Kidney (tissue), 13 donors: ENCODE measurements at regions not wholly inside any gene's neighbourhood (a gene's known extent, or its start where the extent isn't known, plus 50 kb on each side); places are given as distances from the start of the nearest gene placed in this dataset.

Experiments
- DNase-seq, 5 donors: peaks; one replicate each; pipeline ENCODE4 v3.0.0-alpha.2; 2013 to 2020
- FAIRE-seq: peaks from 2 replicates; lab custom pipeline; 2012; peaks lifted over from hg19 to GRCh38; lab: Jason Lieb, UNC
- H3K27ac ChIP-seq, 2 donors: one replicate each; pipeline ENCODE4 v1.7.0; 2013; ENCODE audit warnings: low read depth in 2 of 2, low read length in 2 of 2, inconsistent platforms in 1 of 2
- H3K27me3 ChIP-seq: one replicate; pipeline ENCODE4 v1.7.1; 2013; ENCODE audit warnings: low read length, inconsistent platforms; ENCODE audit not compliant: control insufficient read depth, insufficient read depth
- H3K36me3 ChIP-seq, 3 donors: one replicate each; pipeline versions ENCODE4 v1.7.0 to v1.7.1; 2013; ENCODE audit warnings: low read length in 3 of 3, control low read depth in 1 of 3, inconsistent platforms in 1 of 3; ENCODE audit not compliant: insufficient read depth in 3 of 3, control insufficient read depth in 2 of 3
- H3K4me1 ChIP-seq, 3 donors: one replicate each; pipeline versions ENCODE4 v1.7.0 to v1.7.1; 2013; ENCODE audit warnings: low read length in 3 of 3, inconsistent platforms in 1 of 3, low read depth in 1 of 3; ENCODE audit not compliant: control insufficient read depth in 2 of 3, insufficient read depth in 2 of 3
- H3K4me3 ChIP-seq, 3 donors: one replicate each; pipeline versions ENCODE4 v1.7.0 to v1.8.1; 2013; ENCODE audit warnings: low read length in 3 of 3, control low read depth in 1 of 3, inconsistent platforms in 1 of 3
- H3K9ac ChIP-seq, 3 donors: one replicate each; pipeline versions ENCODE4 v1.7.0 to v1.7.1; 2013; ENCODE audit warnings: low read length in 3 of 3, control low read depth in 1 of 3, inconsistent platforms in 1 of 3
- H3K9me3 ChIP-seq, 3 donors: one replicate each; pipeline versions ENCODE4 v1.7.0 to v1.7.1; 2013; ENCODE audit warnings: low read length in 3 of 3, control low read depth in 1 of 3, inconsistent platforms in 1 of 3; ENCODE audit not compliant: control insufficient read depth in 2 of 3, insufficient read depth in 1 of 3
- intact Hi-C: fragments of 100-400 bp; cut with DNase I; formaldehyde crosslinking; loops from one replicate; pipeline ENCODE4 v1.11.1; 2022
- TF ChIP-seq, protein P1 (sequence below): IDR thresholded peaks from 3 replicates; pipeline ENCODE4 v1.5.1; 2012; ENCODE audit warnings: mild to moderate bottlenecking, moderate library complexity, borderline replicate concordance; ENCODE audit not compliant: insufficient read depth; ENCODE audit errors: extremely low read depth
- donor health status: control.
- donor health status: control.
- donor health status: control.
- donor health status: control.
- donor health status: control.
- donor health status: DM: yes; HTN: yes; CAD: no.
- donor health status: Normal renal cell carcinoma (clear cell type).

DNA sequence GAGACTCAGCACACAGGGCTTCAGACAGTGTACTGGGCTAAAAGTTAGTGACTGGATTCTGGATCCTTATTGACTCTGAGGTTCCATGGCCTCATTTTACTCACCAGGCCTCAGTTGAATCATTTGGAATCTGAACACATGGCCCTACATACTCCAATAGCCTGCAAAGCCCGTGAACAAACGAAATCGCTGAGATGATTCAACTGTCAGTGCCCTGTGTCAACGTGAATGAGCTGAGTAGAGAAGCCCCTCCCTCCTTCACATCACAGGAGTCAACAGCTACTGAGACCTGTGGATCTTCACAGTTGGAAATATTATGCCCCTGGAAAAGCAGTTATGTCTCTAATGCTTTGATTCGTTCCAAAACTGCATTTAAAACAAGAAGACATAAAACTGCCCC lies 429.3 kb downstream of the GADD45G start:
- no peak for DNase-seq
- intact Hi-C loops = no loop called here
- TF ChIP-seq, protein P1, sequence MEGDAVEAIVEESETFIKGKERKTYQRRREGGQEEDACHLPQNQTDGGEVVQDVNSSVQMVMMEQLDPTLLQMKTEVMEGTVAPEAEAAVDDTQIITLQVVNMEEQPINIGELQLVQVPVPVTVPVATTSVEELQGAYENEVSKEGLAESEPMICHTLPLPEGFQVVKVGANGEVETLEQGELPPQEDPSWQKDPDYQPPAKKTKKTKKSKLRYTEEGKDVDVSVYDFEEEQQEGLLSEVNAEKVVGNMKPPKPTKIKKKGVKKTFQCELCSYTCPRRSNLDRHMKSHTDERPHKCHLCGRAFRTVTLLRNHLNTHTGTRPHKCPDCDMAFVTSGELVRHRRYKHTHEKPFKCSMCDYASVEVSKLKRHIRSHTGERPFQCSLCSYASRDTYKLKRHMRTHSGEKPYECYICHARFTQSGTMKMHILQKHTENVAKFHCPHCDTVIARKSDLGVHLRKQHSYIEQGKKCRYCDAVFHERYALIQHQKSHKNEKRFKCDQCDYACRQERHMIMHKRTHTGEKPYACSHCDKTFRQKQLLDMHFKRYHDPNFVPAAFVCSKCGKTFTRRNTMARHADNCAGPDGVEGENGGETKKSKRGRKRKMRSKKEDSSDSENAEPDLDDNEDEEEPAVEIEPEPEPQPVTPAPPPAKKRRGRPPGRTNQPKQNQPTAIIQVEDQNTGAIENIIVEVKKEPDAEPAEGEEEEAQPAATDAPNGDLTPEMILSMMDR = no peak
- no peak overlapping the region for H3K9ac ChIP-seq
- H3K4me3 ChIP-seq = no peak overlapping the region
- no peaks in the 10 kb centered on the region for H3K4me1 ChIP-seq
- no peaks in the 10 kb centered on the region for H3K27me3 ChIP-seq
- H3K27ac ChIP-seq = no peak overlapping the region
- FAIRE-seq = no peak
- no peaks in the 10 kb centered on the region for H3K9me3 ChIP-seq
- no peaks in the 10 kb centered on the region for H3K36me3 ChIP-seq

DNA sequence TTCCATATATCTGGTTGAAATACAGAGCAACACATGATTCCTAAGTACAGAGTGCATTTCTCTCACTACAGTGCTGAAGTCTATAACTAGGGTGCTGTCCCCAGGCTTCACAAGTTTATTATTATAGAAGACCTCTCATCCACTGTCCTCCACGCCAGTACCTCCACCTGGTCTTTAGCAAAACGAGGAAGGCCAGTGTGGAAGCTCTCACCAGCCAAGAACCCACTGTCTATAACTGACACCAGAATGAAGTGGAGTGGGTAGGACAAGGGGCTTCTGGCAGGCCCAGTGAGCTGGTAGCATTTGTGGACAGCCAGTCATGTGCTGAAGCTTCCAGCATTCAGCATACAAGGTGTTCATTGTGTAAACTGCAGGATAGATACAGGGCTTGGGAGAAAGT lies 430.7 kb downstream of the GADD45G start:
- H3K9me3 ChIP-seq = no peaks in the 10 kb centered on the region
- H3K36me3 ChIP-seq = no peaks in the 10 kb centered on the region
- intact Hi-C loops = no loop called here
- no peak for FAIRE-seq
- no peak overlapping the region for H3K4me3 ChIP-seq
- DNase-seq = no peak
- no peaks in the 10 kb centered on the region for H3K4me1 ChIP-seq
- no peak overlapping the region for H3K27ac ChIP-seq
- no peak overlapping the region for H3K9ac ChIP-seq
- TF ChIP-seq, protein P1 = no peak
- no peaks in the 10 kb centered on the region for H3K27me3 ChIP-seq

DNA sequence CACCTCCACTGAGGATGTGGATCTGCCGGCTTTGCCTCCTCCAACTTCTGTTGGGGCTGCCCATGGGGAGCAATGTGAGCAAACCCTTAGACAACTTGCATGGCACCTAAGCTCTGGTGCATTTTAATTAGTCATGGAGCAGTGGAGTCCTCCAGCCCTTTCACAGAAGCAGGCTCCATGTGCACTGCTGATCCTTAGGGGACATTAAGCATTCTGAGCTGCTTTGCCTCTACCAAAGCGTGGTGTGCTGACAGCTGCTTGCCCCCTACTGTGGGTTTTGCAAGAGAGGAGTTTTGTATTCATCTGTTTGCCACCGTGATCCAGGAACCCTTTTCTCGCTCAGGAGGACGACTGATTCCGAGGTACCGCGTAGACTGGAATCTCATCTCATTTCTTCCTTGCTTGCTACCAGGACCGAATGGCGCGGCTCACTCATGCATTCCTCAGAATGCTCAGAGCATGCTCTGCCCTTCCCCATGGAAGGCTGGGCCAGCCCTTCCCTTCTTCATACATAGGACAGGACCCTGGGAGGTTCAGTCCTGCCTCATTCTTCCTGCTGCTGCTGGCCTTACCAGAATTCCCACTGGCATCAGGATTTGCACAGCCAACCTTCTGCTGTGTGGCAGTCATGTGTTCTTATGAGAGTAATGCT lies 432.5 kb downstream of the GADD45G start:
- no peak overlapping the region for H3K9ac ChIP-seq
- no peak overlapping the region for H3K27ac ChIP-seq
- H3K9me3 ChIP-seq = no peaks in the 10 kb centered on the region
- no peak overlapping the region for H3K4me3 ChIP-seq
- H3K27me3 ChIP-seq = no peaks in the 10 kb centered on the region
- no peak for FAIRE-seq
- intact Hi-C loops = no loop called here
- DNase-seq = no peak
- H3K36me3 ChIP-seq = no peaks in the 10 kb centered on the region
- TF ChIP-seq, protein P1 = no peak
- H3K4me1 ChIP-seq = no peaks in the 10 kb centered on the region

DNA sequence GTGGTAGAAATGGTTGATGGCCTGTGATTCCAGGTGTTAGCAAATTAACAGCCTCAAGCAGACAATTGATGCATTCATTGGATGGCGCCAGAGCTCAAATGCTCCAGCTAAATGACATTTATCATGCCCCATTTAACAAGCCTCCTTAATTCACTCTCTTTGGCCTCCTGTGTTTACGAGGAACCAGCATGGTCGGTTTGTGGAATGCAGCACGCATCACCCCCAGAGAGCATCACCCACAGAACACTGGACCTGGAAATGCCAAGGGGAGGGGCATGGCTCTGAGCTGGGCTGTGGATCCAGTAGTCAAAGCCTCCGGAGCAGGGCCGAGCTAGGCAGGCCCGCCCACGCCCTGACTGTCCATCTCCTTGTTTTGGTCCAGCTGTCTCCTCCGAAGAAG lies 434.0 kb downstream of the GADD45G start:
- Histone ChIP-seq H3K27me3 (no peaks in the 10 kb centered on the region), H3K9ac (no peak overlapping the region), H3K36me3 (no peaks in the 10 kb centered on the region), H3K4me3 (no peak overlapping the region), H3K4me1 (no peaks in the 10 kb centered on the region), H3K27ac (no peak overlapping the region), H3K9me3 (no peaks in the 10 kb centered on the region)
- intact Hi-C loops = no loop called here
- DNase-seq (peak in 4 of 5 donors; percentile 68 to 87 (median 79)), FAIRE-seq (no peak)
- TF ChIP-seq, protein P1 = no peak
